Activated CD4-positive, alpha-beta T cell treated with anti-CD3 and anti-CD28 coated beads for 24 hours (primary cell): ENCODE measurements at regions not wholly inside any gene's neighbourhood (a gene's known extent, or its start where the extent isn't known, plus 50 kb on each side); places are given as distances from the start of the nearest gene placed in this dataset.
A peak's percentile ranks its signal among the peaks of the same experiment; 100 is the strongest.

Experiments used
- DNase-seq, 2 donors: peaks; one replicate each; pipeline ENCODE4 v3.0.0-alpha.2; 2020; ENCODE audit warnings: low read depth in 2 of 2

DNA sequence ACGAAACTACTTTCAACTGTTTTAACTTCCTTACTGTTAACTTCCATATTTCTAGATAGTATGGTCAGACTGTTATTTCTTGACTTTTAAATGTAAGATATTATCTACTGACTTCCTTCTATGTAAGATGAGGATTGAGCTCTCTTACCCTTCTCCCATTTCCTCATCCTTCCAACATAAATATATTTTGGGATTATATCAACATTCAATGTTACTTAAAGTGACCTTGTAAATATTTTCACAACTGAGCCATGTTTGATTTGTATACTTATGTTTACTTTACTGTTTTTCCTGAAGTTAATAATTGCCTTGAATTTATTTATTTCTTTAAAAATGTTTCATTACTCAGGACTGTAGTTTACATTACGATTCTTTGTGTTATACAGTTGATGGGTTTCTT lies 148.7 kb downstream of the ZIC5 start:
- no peak for DNase-seq

DNA sequence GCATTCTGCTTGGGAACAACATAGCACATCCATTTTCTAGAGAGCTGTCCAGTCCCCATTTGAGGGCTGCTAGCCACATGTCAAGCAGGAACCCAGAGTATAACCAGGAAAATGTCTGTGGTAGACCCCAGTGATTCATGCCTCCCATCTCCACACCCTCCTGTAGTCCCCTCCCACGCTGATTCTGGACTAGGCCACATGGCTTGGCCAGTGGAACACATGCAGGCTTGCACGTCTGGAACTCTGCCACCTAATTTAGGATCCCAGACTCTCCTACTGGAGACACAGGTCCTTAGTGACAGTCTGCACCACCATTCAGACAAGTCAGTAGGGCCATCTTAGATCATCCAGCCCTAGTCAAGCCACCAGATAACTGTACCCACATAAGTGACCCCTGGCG lies 149.8 kb downstream of the ZIC5 start:
- no peak for DNase-seq

GRCh38 chr13:99819967-99820366 lies 151.6 kb downstream of the ZIC5 start:
- DNase-seq: no peak

- no peak for DNase-seq
Observed at GRCh38 chr13:99816321-99816720, 155.2 kb downstream of the ZIC5 start.

- no peak for DNase-seq
Observed at GRCh38 chr13:99813336-99814095, 158.1 kb downstream of the ZIC5 start.

- DNase-seq: no peak
Observed at GRCh38 chr13:99812625-99813024, 158.9 kb downstream of the ZIC5 start.

GRCh38 chr13:99811067-99811700 lies 160.4 kb downstream of the ZIC5 start:
- no peak for DNase-seq

GRCh38 chr13:99809926-99810325 lies 161.6 kb downstream of the ZIC5 start:
- no peak for DNase-seq

GRCh38 chr13:99809496-99809895 lies 162.1 kb downstream of the ZIC5 start:
- no peak for DNase-seq

- no peak for DNase-seq
Observed at GRCh38 chr13:99808786-99809185, 162.8 kb downstream of the ZIC5 start.

GRCh38 chr13:99806671-99807070 lies 164.9 kb downstream of the ZIC5 start:
- no peak for DNase-seq

DNA sequence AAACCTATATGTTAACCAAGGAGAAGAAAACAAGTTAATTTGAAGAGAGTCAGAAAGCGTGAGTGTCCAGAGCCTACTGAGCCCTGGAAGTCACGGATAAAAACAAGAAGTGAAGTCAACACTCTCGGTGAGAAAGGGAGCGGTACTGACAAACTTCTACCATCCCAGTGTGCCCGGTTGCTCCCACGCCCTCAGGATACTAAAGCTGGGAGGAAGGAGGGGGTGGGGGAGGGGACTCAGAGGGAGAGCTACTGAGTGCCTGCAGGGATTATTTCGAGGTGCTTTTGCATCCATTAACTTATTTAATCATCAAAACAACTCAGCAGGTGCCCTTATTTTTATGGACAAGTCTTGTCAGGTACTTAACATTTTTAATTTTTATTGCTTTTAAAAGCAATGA lies 166.2 kb downstream of the ZIC5 start:
- DNase-seq: no peak

DNA sequence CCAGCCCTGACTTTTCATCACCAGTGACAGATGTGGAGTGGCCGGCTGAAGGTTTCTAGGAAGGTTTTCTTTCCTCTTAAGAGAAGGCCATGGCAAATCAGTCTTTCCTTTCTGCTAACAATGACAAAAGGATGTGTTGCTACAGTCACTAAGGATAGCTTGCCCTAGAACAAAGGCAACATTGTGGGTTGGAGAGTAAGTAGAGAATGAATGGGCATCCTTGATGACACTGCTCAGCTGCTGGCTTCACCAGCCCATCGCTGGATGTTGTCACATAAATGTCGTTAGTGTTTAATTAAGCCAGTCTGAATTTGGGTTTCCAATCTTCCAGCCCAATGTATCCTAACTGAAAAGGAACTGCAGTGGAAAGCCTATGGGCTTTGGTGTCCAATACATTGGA lies 168.4 kb downstream of the ZIC5 start:
- no peak for DNase-seq

GRCh38 chr13:99802416-99802815 lies 169.2 kb downstream of the ZIC5 start:
- DNase-seq: no peak

GRCh38 chr13:99800951-99801350 lies 170.6 kb downstream of the ZIC5 start:
- DNase-seq: no peak

GRCh38 chr13:99800011-99800410 lies 171.6 kb downstream of the ZIC5 start:
- no peak for DNase-seq

DNA sequence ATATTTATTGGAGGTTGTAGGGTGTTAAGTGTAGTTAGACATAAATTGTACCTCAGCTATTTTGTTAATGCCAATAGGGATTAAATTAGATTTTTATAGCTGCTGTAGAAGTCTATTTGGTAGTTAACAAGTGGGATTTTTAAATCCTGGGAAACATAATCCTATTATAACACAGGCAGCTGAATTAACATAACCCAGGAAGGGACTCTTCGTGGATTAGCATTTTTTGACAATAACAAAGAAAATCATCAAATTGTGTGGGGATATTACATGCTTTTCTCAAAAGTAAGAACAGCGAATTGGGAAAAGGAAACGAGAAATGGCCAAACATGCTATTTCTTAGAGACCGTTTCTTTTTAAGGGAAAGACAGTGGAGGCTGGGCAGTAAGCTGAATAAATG lies 172.8 kb downstream of the ZIC5 start:
- no peak for DNase-seq

- no peak for DNase-seq
Observed at GRCh38 chr13:99797691-99798090, 173.9 kb downstream of the ZIC5 start.

- DNase-seq: peak in 1 of 2 donors; percentile 1
Observed at GRCh38 chr13:99796175-99796819, 175.3 kb downstream of the ZIC5 start.

GRCh38 chr13:99792079-99792921 lies 179.3 kb downstream of the ZIC5 start:
- no peak for DNase-seq

DNA sequence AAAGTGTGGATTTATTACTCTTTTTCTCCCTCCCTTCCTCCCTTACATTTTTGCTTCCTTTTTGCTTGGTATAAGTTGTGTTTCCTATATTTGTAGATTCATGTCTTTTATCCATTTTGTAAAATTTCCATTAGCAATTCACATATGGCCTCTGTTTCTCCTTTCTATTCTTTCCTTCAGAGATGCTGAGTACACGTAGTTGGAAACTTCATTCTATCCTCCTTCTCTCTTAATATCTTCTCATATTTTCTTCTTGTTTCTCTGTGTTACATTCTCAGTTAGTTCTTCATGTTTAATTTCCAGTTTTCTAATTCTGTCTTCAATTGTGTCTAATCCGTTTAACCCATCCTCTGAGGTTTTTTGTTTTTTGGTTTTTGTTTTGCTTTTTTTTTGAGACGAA lies 188.9 kb downstream of the ZIC5 start:
- DNase-seq: no peak

- no peak for DNase-seq
Observed at GRCh38 chr13:99778500-99778899, 193.1 kb downstream of the ZIC5 start.
